ENCODE measurements at regions not wholly inside any gene's neighbourhood (a gene's known extent, or its start where the extent isn't known, plus 50 kb on each side); places are given as distances from the start of the nearest gene placed in this dataset.
"Not testable (repeated sequence)": the region's sequence is repeated elsewhere in the genome, so short reads cannot be mapped to it uniquely, and the experiment has no call there.

GRCh38 chr16:49958448-49958847 is 66.6 kb upstream of the CNEP1R1 start:
- no peaks in the 10 kb centered on the region for H3K9me3 Mint-ChIP-seq
- no peak for TF ChIP-seq CTCF (IDR thresholded peaks at IDR 0.05)
- DNase-seq: no peak
- H3K27ac Mint-ChIP-seq: no peak overlapping the region
- peaks cover 16% of the 10 kb centered on the region for H3K27me3 Mint-ChIP-seq (ENCODE audit: insufficient read depth)
- no peaks in the 10 kb centered on the region for H3K36me3 Mint-ChIP-seq (ENCODE audit: low read depth)
- H3K4me3 Mint-ChIP-seq: no peak overlapping the region
- H3K4me1 Mint-ChIP-seq (ENCODE audit: low read depth): peaks cover 5% of the 10 kb centered on the region

GRCh38 chr16:49959552-49960277 is 65.3 kb upstream of the CNEP1R1 start:
- DNase-seq: no peak
- H3K9me3 Mint-ChIP-seq: no peaks in the 10 kb centered on the region
- no peak overlapping the region for H3K27ac Mint-ChIP-seq
- TF ChIP-seq CTCF (IDR thresholded peaks at IDR 0.05): no peak
- no peaks in the 10 kb centered on the region for H3K36me3 Mint-ChIP-seq (ENCODE audit: low read depth)
- H3K4me3 Mint-ChIP-seq: no peak overlapping the region
- peaks cover 14% of the 10 kb centered on the region for H3K27me3 Mint-ChIP-seq (ENCODE audit: insufficient read depth)
- peaks cover 5% of the 10 kb centered on the region for H3K4me1 Mint-ChIP-seq (ENCODE audit: low read depth)

- TF ChIP-seq CTCF (IDR thresholded peaks at IDR 0.05): no peak
- peaks cover 5% of the 10 kb centered on the region for H3K4me1 Mint-ChIP-seq (ENCODE audit: low read depth)
- peaks cover 20% of the 10 kb centered on the region for H3K27me3 Mint-ChIP-seq (ENCODE audit: insufficient read depth)
- H3K36me3 Mint-ChIP-seq (ENCODE audit: low read depth): no peaks in the 10 kb centered on the region
- H3K9me3 Mint-ChIP-seq: no peaks in the 10 kb centered on the region
- no peak overlapping the region for H3K27ac Mint-ChIP-seq
- DNase-seq: peak; percentile 23
- no peak overlapping the region for H3K4me3 Mint-ChIP-seq
Measured at GRCh38 chr16:49961089-49961488, 63.9 kb upstream of the CNEP1R1 start.

- not testable (repeated sequence) for H3K4me3 Mint-ChIP-seq; H3K9me3 Mint-ChIP-seq; H3K4me1 Mint-ChIP-seq (ENCODE audit: low read depth); H3K36me3 Mint-ChIP-seq (ENCODE audit: low read depth); DNase-seq; H3K27ac Mint-ChIP-seq
- peaks cover 23% of the 10 kb centered on the region for H3K27me3 Mint-ChIP-seq (ENCODE audit: insufficient read depth)
Measured at GRCh38 chr16:49962566-49962965, 62.5 kb upstream of the CNEP1R1 start.

GRCh38 chr16:49964316-49964715 is 60.7 kb upstream of the CNEP1R1 start:
- H3K4me1 Mint-ChIP-seq (ENCODE audit: low read depth): peaks cover 5% of the 10 kb centered on the region
- peaks cover 28% of the 10 kb centered on the region for H3K27me3 Mint-ChIP-seq (ENCODE audit: insufficient read depth)
- no peaks in the 10 kb centered on the region for H3K9me3 Mint-ChIP-seq
- H3K36me3 Mint-ChIP-seq (ENCODE audit: low read depth): no peaks in the 10 kb centered on the region
- no peak for TF ChIP-seq CTCF (IDR thresholded peaks at IDR 0.05)
- H3K4me3 Mint-ChIP-seq: no peak overlapping the region
- DNase-seq: no peak
- no peak overlapping the region for H3K27ac Mint-ChIP-seq

GRCh38 chr16:49964973-49965372 is 60.1 kb upstream of the CNEP1R1 start:
- no peak for TF ChIP-seq CTCF (IDR thresholded peaks at IDR 0.05)
- Mint-ChIP-seq H3K4me1 (ENCODE audit: low read depth) (peaks cover 5% of the 10 kb centered on the region), H3K4me3 (no peak overlapping the region), H3K27me3 (ENCODE audit: insufficient read depth) (peaks cover 35% of the 10 kb centered on the region), H3K36me3 (ENCODE audit: low read depth) (no peaks in the 10 kb centered on the region), H3K9me3 (no peaks in the 10 kb centered on the region), H3K27ac (no peak overlapping the region)
- no peak for DNase-seq

Measured in HFFc6 (cell line).